Keratinocyte (primary cell): ENCODE measurements at regions not wholly inside any gene's neighbourhood (a gene's known extent, or its start where the extent isn't known, plus 50 kb on each side); places are given as distances from the start of the nearest gene placed in this dataset.

ENCODE experiments used
- CTCF ChIP-seq, 3 experiments: IDR thresholded peaks in 1 of 3; conservative IDR thresholded peaks in 1 of 3; optimal IDR thresholded peaks in 1 of 3; 2 replicates in 2 of 3; 3 replicates in 1 of 3; pipeline versions ENCODE3 to v1.5.1; 2011; ENCODE audit warnings: low read length in 3 of 3, mild to moderate bottlenecking in 3 of 3, moderate library complexity in 2 of 3, control low read depth in 1 of 3, inconsistent platforms in 1 of 3; ENCODE audit not compliant: insufficient read depth in 2 of 3; ENCODE audit errors: extremely low read depth in 1 of 3
- EZH2 ChIP-seq: IDR thresholded peaks from one replicate; pipeline ENCODE4 v1.6.1; 2012; ENCODE audit warnings: inconsistent platforms, mild to moderate bottlenecking, low read length, moderate library complexity

GRCh38 chr20:3323398-3323797 is 84.1 kb downstream of the DNAAF9 start:
- no peak for TF ChIP-seq EZH2
- TF ChIP-seq CTCF (optimal IDR thresholded peaks at IDR 0.05 in 1 of 3, IDR thresholded peaks at IDR 0.05 in 1 of 3, conservative IDR thresholded peaks at IDR 0.05 in 1 of 3; ENCODE audit: extremely low read depth in 1 of 3, insufficient read depth in 2 of 3, low read length in 3 of 3): no peak
